ENCODE measurements at regions not wholly inside any gene's neighbourhood (a gene's known extent, or its start where the extent isn't known, plus 50 kb on each side); places are given as distances from the start of the nearest gene placed in this dataset.

- no peaks in the 10 kb centered on the region for H3K9me3 ChIP-seq (ENCODE audit: control insufficient read depth, low read depth, low read length)
- H3K27ac ChIP-seq (ENCODE audit: control insufficient read depth, insufficient read depth, low read length) = no peak overlapping the region
- no peaks in the 10 kb centered on the region for H3K79me2 ChIP-seq (ENCODE audit: control insufficient read depth, insufficient read depth, low read length)
- no peak overlapping the region for H3K4me2 ChIP-seq (ENCODE audit: control insufficient read depth, extremely low read depth, insufficient read depth, low read depth, low read length)
- H3K9me1 ChIP-seq (ENCODE audit: control insufficient read depth, extremely low read depth, insufficient read depth, low read length) = no peaks in the 10 kb centered on the region
- DNase-seq (ENCODE audit: low read depth, low spot score) (no peak), FAIRE-seq (no peak)
- H3K36me3 ChIP-seq (ENCODE audit: control insufficient read depth in 2 of 2, extremely low read depth in 1 of 2, insufficient read depth in 2 of 2, low read length in 2 of 2) = no peaks in the 10 kb centered on the region
- H3K27me3 ChIP-seq (ENCODE audit: control insufficient read depth, extremely low read depth, insufficient read depth, low read length) = no peaks in the 10 kb centered on the region
- no peaks in the 10 kb centered on the region for H3K4me1 ChIP-seq (ENCODE audit: control insufficient read depth, extremely low read depth, insufficient read depth, low read length)
- H4K20me1 ChIP-seq (ENCODE audit: control insufficient read depth, extremely low read depth, insufficient read depth, low read length) = no peaks in the 10 kb centered on the region
- H2AFZ ChIP-seq (ENCODE audit: control insufficient read depth, low read length) = no peak overlapping the region
- H3K9ac ChIP-seq (ENCODE audit: control insufficient read depth, extremely low read depth, insufficient read depth, low read length) = no peak overlapping the region
- TF ChIP-seq EZH2 (IDR thresholded peaks at IDR 0.05; ENCODE audit: low read length) = no peak
- TF ChIP-seq, protein P1, sequence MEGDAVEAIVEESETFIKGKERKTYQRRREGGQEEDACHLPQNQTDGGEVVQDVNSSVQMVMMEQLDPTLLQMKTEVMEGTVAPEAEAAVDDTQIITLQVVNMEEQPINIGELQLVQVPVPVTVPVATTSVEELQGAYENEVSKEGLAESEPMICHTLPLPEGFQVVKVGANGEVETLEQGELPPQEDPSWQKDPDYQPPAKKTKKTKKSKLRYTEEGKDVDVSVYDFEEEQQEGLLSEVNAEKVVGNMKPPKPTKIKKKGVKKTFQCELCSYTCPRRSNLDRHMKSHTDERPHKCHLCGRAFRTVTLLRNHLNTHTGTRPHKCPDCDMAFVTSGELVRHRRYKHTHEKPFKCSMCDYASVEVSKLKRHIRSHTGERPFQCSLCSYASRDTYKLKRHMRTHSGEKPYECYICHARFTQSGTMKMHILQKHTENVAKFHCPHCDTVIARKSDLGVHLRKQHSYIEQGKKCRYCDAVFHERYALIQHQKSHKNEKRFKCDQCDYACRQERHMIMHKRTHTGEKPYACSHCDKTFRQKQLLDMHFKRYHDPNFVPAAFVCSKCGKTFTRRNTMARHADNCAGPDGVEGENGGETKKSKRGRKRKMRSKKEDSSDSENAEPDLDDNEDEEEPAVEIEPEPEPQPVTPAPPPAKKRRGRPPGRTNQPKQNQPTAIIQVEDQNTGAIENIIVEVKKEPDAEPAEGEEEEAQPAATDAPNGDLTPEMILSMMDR (optimal IDR thresholded peaks at IDR 0.05 in 1 of 3, IDR thresholded peaks at IDR 0.05 in 1 of 3, conservative IDR thresholded peaks at IDR 0.05 in 1 of 3; ENCODE audit: extremely low read depth in 1 of 3, insufficient read depth in 2 of 3, low read length in 3 of 3) = no peak
- H3K4me3 ChIP-seq (ENCODE audit: control insufficient read depth in 2 of 3, extremely low read depth in 1 of 3, insufficient read depth in 2 of 3, low read depth in 1 of 3, low read length in 3 of 3) = no peak overlapping the region
- dilution Hi-C loops (cut with MboI; ENCODE audit: extremely low pct_ligation_motif_present, low sequenced_read_pairs) = no loop called here
These were observed 123.0 kb upstream of the DYRK2 start for GRCh38 chr12:67525617-67525884.

- Histone ChIP-seq H3K9me3 (ENCODE audit: control insufficient read depth, low read depth, low read length) (no peaks in the 10 kb centered on the region), H3K79me2 (ENCODE audit: control insufficient read depth, insufficient read depth, low read length) (no peaks in the 10 kb centered on the region), H3K9ac (ENCODE audit: control insufficient read depth, extremely low read depth, insufficient read depth, low read length) (no peak overlapping the region), H3K27ac (ENCODE audit: control insufficient read depth, insufficient read depth, low read length) (no peak overlapping the region), H3K4me1 (ENCODE audit: control insufficient read depth, extremely low read depth, insufficient read depth, low read length) (peaks cover 2% of the 10 kb centered on the region), H4K20me1 (ENCODE audit: control insufficient read depth, extremely low read depth, insufficient read depth, low read length) (no peaks in the 10 kb centered on the region), H3K4me3 (ENCODE audit: control insufficient read depth in 2 of 3, extremely low read depth in 1 of 3, insufficient read depth in 2 of 3, low read depth in 1 of 3, low read length in 3 of 3) (no peak overlapping the region), H3K9me1 (ENCODE audit: control insufficient read depth, extremely low read depth, insufficient read depth, low read length) (no peaks in the 10 kb centered on the region), H2AFZ (ENCODE audit: control insufficient read depth, low read length) (no peak overlapping the region), H3K4me2 (ENCODE audit: control insufficient read depth, extremely low read depth, insufficient read depth, low read depth, low read length) (no peak overlapping the region), H3K27me3 (ENCODE audit: control insufficient read depth, extremely low read depth, insufficient read depth, low read length) (no peaks in the 10 kb centered on the region), H3K36me3 (ENCODE audit: control insufficient read depth in 2 of 2, extremely low read depth in 1 of 2, insufficient read depth in 2 of 2, low read length in 2 of 2) (no peaks in the 10 kb centered on the region)
- FAIRE-seq (no peak), DNase-seq (ENCODE audit: low read depth, low spot score) (no peak)
- TF ChIP-seq, protein P1 (optimal IDR thresholded peaks at IDR 0.05 in 1 of 3, IDR thresholded peaks at IDR 0.05 in 1 of 3, conservative IDR thresholded peaks at IDR 0.05 in 1 of 3; ENCODE audit: extremely low read depth in 1 of 3, insufficient read depth in 2 of 3, low read length in 3 of 3) = no peak
- no peak for TF ChIP-seq EZH2 (IDR thresholded peaks at IDR 0.05; ENCODE audit: low read length)
- dilution Hi-C loops (cut with MboI; ENCODE audit: extremely low pct_ligation_motif_present, low sequenced_read_pairs) = no loop called here
These were observed 122.4 kb upstream of the DYRK2 start for GRCh38 chr12:67526129-67526528.

Data from keratinocyte (primary cell).